ENCODE measurements at regions not wholly inside any gene's neighbourhood (a gene's known extent, or its start where the extent isn't known, plus 50 kb on each side); places are given as distances from the start of the nearest gene placed in this dataset.
"Not testable (repeated sequence)": the region's sequence is repeated elsewhere in the genome, so short reads cannot be mapped to it uniquely, and the experiment has no call there.

DNA sequence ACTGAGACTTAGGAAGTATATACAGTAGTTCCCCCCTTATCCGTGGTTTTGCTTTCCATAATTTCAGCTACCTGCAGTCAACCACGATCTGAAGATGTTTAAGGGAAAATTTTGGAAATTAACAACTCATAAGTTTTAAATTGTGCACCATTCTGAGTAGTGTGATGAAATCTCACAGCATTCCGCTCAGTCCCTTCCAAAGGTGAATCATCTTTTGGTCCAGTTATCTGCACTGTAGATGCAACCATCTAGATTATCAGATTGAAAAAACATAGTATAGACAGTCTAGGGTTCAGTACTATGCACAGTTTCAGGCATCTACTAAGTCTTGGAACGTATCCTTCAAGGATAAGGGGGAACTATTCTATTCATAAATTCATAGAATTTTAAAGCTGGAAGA lies 109.0 kb downstream of the ANXA3 start:
- DNase-seq (ENCODE audit: low read depth, low spot score): no peak
- H3K27ac ChIP-seq: no peak overlapping the region

DNA sequence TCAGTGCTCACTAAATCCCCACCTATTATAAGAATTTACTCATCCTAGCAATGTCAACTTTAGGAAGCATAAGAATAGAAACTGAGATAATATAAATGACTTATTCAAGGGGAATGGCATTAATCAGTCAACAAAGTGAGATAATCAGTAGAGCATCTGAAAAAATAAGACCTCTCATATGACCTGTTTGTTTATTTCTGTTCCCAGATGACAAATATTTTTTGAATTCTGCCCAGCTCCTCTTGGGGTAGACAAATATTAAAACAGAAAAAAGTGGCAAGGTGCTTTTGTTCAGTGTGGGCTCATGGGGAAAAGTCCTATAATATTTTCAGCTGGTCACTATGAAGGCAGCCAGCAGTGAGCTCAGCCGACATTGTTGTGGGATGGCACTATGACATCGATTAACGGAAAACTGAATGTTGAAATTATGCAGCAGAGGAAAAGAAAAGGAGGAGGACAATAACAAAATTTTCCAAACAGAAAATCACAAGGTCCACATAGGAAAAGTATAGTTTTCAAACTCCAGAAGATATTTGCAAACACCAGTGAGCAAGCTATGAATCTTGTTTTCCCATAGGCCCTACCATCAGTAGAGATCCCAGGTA lies 109.6 kb downstream of the ANXA3 start:
- DNase-seq (ENCODE audit: low read depth, low spot score): no peak
- H3K27ac ChIP-seq: no peak overlapping the region

DNA sequence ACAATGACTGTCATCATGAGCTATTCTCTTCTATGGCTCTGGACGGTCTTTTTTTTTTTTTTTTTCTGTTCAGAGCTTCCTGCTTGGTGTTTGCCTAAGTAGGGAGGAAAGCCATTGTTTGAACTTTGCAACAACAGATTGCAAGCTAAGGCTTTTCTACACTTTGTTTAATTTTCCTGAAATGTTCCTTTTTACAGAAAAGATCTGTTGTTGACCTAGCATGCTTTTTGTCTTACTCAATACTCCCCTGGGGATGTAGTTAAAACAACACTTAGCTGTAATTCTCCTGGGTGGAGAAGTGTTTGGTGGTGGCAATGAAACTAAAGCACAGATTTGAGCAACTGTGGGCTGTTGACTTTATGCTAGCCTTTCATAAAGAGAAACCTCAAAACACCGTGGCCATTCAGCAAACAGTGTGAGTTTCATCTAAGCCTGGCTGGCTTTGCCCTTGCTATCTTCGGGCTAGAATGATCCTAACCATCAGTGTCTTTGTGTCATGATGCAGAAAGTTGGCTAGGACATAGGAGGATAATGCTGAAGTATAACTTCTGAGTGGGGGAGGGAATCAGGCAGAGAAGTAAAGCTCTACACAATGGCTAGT lies 110.5 kb downstream of the ANXA3 start:
- no peak overlapping the region for H3K27ac ChIP-seq
- no peak for DNase-seq (ENCODE audit: low read depth, low spot score)

DNA sequence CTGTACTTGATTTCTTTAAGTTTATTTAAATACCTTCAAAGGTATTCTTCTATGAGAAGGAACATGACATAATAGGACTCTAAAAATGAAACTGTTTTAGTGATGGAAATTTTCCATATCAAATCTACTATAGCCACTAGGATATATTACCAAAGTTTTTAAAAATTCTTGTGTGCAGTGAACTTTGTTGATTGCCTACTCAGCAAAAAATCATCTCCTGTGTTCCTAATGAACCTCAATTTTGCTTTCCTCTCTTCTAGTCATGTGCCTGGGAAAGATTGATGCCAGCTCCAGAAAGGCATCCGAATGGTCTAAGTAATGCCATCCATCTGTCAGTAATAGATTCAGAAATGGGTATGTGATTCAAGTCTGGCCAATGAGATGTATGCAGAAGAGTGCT lies 111.1 kb downstream of the ANXA3 start:
- no peak overlapping the region for H3K27ac ChIP-seq
- no peak for DNase-seq (ENCODE audit: low read depth, low spot score)

DNA sequence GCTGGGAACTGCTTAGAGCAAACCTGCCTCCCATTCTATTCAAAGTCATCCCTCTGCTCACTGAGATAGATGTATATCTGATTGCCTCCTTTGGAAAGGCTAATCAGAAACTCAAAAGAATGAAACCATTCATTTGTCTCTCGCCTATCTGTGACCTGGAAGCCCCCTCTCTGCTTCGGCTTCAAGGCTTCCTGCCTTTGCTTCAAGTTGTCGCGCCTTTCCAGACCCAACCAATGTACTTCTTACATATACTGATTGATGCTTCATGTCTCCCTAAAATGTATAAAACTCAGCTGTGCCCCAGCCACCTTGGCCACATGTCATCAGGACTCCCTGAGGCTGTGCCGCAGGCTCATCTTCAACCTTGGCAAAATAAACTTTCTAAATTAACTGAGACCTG lies 111.9 kb upstream of the BMP2K start:
- H3K27ac ChIP-seq; DNase-seq (ENCODE audit: low read depth, low spot score): not testable (repeated sequence)

DNA sequence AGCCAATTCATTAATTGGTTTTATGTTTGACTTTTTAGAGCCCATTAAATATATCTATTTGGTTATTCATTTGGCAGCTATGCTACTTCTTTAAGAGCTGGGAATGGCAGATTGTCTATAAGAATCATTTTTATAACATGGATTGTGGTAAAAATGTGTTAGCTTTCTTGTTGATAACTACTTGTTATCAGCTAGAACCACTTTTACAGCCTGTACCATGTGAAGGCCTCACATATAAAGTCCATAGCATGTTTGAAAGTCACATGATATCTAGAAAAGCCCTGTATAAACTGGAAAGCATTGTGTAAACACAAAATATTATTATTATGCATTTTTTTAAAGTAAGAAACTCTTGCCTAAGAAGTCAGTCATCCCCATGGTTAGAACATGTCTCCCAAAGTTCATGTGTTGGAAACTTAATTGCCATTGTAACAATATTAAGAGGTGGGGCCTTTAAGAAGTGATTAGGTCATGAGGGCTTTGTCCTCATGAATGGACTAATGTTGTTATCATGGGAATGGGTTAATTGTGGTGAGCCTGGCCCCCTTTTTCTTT lies 110.9 kb upstream of the BMP2K start:
- no peak overlapping the region for H3K27ac ChIP-seq

DNA sequence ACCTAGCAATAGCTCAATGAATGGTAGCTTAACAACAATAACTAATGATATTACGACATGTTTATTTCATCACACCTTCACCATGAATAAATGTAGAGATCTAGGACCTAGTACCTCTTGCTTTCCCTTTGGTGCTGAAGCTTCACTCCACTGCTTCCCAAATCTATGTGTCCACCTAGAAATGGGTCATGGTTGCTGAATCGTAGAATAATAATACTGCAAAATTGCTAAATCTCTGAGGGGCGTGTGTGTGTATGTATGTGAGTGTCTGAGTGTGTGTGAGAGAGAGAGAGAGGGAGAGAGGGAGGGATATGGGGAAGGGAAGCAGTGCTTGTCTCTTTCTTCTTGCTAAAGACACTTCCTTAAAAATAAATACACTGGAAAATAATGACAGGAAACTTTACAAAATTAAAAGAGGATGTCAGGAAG lies 109.3 kb upstream of the BMP2K start:
- DNase-seq (ENCODE audit: low read depth, low spot score): no peak
- H3K27ac ChIP-seq: no peak overlapping the region

More for the DNA sequence above, 110.9 kb upstream of the BMP2K start:
- no peak for DNase-seq (ENCODE audit: low read depth, low spot score)

DNA sequence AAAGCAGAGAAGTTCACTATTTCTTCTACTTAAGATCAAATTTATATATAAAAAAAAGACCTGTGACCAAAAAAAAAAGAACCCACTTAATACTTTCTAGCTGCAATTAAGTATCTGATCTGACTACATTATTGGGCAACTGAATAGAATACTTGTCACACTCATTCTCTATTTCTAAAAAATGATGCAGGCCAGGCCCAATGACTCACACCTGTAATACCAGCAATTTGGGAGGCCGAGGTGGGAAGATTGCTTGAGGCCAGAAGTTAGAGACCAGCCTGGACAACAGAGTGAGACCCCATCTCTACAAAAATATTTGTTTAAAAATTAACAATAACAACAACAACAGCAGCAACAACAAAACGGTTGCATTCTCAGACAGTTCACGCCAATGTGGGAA lies 108.8 kb upstream of the BMP2K start:
- H3K27ac ChIP-seq: no peak overlapping the region
- no peak for DNase-seq (ENCODE audit: low read depth, low spot score)

DNA sequence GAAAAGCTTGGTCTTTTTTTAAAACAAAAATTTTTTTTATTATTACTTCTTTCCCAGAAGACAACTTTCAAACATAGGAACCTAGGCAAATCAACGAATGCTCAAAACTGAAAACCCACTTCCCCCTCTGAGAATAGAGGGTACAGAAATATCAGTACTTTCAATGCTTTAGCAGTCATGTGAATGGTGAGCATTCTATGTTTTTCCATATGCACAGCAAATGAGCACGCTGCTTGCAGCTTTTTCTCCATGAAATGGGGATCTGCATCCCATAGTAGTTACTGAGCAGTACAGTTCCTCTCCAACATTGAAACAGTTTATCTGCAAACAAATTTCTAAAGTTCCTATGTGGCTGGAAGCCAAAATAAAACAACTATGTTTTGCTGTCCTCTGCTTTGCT lies 108.4 kb upstream of the BMP2K start:
- DNase-seq (ENCODE audit: low read depth, low spot score): no peak
- no peak overlapping the region for H3K27ac ChIP-seq

DNA sequence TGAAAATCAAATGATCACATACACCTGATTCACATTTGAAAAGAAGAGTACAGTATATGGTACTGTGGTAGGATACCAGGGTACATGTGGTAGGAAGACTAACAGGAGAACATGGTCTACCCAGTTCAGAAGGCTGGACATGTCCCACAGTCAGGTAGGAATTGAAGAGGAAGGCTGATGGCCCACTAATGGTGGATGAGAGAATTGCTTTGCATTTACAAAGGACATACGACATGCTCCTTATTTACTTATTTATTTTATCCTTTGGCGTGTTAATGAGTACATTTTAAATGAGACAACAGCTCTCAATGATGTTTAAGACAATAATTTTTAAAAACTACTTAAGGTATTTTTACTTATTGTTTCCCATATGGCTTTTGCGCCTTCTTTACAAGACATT lies 106.7 kb upstream of the BMP2K start:
- no peak overlapping the region for H3K27ac ChIP-seq
- DNase-seq (ENCODE audit: low read depth, low spot score): no peak

DNA sequence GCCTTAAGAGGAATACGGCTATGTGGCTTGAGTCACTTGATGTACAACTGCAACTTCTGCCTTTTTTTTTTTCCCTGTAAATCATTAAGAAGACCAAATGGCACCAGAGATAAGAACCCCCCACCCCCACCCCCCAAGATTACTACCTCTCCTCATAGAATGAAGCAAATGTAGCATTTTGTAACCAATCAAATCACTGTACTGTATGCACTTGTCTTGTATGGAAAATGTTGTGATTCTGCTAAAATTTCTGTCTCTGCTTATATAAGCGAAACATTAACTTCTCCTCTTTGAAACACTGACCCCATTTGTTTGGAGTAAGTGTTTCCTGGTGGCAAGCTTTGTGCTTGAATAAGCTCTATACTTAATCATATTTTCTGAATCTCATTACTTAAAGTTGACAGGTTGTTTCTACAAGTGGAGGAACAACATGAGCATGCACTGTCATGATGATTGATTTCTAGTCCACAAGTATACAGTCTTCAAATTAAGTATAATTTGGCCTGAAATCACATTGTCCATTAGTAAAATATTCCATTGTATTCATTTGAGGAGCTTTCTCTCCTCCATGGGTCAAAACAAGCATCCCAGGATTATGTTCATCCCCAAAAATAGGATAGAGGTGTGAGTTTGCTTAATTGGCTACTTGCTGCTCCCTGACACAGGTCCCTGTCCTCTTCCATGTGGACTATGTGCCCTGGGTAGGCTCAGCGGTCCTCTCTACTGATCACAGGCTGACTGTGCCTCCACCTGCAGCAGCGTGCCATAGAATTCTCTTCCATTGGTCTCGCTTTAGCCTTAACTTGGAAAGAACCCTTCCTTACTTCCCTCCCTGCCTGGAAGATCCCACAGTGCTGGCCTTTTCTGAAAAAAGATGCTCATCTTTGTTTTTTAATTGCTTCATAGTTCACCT lies 104.0 kb upstream of the BMP2K start:
- DNase-seq (ENCODE audit: low read depth, low spot score): no peak
- no peak overlapping the region for H3K27ac ChIP-seq

DNA sequence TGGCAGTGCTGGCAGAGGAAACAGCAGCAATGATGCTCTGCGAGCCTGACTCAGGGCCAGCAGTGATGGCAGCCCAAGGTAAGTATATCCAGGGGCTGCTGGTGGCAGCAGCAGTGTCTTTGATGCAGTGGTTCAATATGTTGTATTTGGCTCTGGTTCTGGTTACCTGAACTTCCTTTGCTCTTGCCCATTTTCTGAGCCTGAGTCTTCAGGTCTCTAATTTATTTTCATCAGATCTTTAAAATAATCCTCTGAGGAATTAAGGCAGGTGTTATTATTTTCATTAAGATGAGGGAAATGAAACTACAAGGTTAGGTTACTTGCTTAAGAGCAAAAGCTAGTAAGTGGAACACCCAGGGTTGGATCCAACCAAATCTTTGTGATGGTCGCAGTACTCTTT lies 102.8 kb upstream of the BMP2K start:
- no peak for DNase-seq (ENCODE audit: low read depth, low spot score)
- no peak overlapping the region for H3K27ac ChIP-seq

DNA sequence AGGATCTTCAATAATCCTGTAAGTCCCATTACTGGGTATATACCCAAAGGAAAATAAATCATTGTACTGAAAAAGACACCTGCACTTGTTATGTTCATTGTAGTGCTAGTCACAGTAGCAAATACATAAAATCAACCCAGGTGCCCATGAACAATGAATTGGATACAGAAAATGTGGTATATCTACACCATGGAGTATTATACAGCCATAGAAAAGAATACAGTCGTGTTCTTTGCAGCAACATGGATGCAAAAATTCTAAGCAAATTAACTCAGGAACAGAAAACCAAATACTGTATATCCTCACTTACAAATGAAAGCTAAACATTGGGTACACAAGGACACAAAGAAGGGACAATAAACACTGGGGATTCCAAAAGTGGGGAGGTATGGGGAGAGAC lies 100.8 kb upstream of the BMP2K start:
- H3K27ac ChIP-seq: no peak overlapping the region
- DNase-seq (ENCODE audit: low read depth, low spot score): no peak

DNA sequence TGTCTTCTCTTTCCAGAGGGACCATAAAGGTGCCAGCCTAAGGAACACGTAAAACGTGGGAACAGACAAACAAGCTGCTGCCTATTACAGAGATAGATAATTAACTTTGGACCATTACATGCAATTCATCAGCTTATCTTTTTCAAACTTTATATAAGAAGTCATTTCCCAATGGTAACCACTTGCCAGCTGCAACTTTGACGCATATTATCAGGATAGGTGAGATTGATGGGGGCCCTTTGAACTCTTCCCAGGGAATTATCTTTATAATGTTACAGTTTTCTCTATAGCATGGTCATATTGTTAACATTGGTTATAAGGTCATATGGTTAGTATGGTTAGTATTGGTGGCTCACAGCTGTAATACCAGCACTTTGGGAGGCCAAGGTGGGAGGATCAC lies 94.1 kb upstream of the BMP2K start:
- no peak for DNase-seq (ENCODE audit: low read depth, low spot score)
- H3K27ac ChIP-seq: no peak overlapping the region

DNA sequence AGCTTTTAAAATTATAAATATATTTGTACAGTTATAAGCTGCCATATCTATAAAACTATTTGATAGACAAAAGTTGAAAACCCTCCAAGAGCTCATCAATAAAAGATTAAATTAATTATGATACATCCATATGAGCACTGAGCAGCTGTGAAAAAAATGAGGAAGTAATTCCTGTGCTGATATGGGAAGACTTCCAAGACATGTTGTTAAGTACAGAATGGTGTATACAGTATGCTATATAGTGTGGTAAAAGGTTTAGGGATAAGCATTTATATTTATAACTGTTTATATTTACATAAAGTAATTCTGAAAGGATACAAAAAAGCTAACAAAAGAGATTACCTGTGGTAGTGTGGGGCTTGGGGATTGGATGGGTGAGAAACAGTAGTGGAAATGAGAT lies 92.8 kb upstream of the BMP2K start:
- H3K27ac ChIP-seq: no peak overlapping the region
- no peak for DNase-seq (ENCODE audit: low read depth, low spot score)

DNA sequence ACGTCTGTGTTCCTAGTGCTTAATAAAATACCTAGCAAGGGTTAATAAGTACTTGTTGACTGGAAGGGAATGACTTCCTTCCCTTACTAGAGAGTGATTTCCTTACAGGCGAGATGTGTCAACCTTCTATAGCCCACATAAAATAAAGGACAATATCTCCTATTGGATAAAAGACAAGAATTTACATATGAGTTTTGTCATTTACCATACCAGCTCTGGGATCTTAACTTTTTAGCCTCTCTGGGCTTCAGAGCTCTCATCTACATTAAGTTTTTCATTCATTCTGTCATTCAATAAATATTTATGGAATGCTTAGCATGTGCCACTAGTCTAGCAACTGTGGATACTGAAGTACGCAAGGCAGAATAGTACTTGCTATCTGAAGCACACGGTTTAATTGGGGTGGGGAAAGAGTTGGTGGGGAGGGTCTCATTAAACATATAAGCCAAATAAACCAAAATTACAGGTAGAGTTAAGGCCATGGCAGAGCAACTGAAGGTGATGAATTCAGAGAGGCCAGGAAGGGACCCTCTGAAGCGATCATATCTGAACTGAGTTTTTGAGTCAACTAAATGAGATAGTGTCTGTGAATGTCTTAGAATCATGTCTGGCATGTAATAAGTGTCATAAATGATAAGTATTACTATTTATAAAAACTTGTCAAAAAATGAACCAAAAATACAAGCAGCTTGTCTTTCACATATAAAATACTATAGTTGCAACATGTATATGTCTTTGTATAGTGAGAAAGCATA lies 91.6 kb upstream of the BMP2K start:
- H3K27ac ChIP-seq: no peak overlapping the region
- DNase-seq (ENCODE audit: low read depth, low spot score): no peak

DNA sequence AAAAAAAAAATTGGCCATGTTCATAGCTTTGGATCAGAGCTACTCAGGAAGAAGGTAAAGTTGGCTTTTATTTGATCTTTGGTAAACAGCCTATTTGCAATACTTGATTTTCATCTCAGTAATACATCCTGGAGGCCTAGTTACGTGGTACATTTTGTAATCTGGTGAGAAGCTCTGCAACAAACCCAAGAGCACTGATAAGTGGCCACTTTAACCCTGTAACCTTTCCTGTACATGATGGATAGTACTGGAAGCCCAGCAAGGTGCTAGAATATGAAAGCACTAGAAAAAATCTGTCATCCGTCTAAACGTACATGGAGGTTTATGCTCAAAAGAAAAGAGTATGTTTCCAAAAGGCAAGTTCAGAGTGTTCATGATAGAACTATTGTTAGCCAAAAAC lies 88.3 kb upstream of the BMP2K start:
- no peak for DNase-seq (ENCODE audit: low read depth, low spot score)
- no peak overlapping the region for H3K27ac ChIP-seq

DNA sequence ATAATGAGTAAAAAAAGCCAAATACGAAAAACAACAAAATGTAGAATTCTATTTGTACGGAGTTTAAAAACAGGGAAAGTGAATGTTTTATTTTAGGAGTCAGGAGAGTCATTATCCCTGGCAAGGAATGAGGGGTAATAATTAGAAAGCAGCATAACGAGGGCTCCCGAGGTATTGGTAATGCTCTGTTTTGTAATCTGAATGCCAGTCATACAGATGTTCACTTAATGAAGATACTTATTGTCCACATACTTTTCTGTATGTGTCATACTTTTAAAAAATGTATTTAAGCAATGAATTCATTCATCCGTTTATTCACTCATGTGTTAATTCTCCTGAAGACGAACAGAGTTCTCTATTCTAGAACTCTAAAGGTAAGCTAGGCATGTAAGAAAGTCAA lies 87.8 kb upstream of the BMP2K start:
- no peak for DNase-seq (ENCODE audit: low read depth, low spot score)
- no peak overlapping the region for H3K27ac ChIP-seq

DNA sequence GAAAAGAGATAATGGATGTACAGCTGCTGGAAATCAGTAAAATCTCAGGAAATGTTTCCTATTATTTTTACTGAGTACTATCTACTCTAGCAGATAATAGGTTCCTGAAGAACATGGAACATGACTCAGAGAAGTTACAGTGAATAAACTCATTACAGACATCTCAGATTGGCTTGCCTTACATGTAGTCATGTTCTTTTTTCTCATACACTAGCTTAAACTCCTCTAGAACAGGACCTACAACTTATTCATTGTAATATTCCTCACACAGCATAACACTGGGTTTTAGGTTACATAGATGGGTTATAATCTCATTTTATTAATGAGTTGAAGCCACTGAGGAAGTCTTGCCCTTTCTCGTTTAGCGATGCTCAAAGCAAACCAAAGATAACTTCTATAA lies 86.9 kb upstream of the BMP2K start:
- H3K27ac ChIP-seq: no peak overlapping the region
- DNase-seq (ENCODE audit: low read depth, low spot score): no peak

DNA sequence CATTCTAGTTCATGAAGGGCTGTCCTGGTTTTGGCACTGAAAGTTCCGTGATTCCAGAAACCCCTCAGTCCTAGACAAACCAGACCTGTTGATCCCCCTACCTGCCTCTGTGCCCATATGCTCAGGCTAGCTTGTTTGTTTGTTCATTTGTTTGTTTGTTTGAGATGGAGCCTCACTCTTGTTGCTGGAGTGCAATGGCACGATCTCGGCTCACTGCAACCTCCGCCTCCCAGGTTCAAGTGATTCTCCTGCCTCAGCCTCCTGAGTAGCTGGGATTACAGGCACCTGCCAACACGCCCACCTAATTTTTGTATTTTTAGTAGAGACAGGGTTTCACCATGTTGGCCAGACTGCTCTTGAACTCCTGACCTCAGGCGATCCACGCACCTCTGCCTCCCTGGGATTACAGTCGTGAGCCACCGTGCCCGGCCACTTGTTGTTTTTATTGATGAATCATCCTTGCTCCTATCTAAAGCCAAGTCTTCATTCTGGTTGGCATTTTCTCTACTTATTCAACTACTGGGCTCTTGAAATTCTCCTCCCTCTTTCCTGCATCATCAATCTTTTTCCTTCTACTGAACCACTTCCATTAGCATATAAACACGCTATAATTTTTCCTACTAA lies 86.3 kb upstream of the BMP2K start:
- H3K27ac ChIP-seq: no peak overlapping the region
- no peak for DNase-seq (ENCODE audit: low read depth, low spot score)

All from epithelial cell of prostate (primary cell).